ENCODE measurements at regions not wholly inside any gene's neighbourhood (a gene's known extent, or its start where the extent isn't known, plus 50 kb on each side); places are given as distances from the start of the nearest gene placed in this dataset.

DNA sequence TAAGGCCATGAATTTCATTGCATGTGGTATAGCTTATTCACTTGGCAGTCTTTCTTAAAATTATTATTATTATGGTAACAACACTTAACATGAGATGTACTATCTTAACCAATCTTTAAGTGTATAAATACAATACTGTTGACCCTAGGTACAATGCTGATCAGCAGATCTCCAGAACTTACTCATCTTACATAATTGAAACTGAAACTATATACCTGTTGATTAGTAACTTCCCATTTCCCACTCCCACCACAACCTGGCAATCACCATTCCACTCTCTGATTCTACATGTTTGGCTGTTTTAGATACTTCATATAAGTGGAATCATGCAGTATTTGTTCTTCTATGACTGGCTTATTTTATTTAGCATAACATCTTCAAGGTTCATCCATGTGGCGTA is 150.2 kb upstream of the POU2AF2 start:
- DNase-seq: no peak

DNA sequence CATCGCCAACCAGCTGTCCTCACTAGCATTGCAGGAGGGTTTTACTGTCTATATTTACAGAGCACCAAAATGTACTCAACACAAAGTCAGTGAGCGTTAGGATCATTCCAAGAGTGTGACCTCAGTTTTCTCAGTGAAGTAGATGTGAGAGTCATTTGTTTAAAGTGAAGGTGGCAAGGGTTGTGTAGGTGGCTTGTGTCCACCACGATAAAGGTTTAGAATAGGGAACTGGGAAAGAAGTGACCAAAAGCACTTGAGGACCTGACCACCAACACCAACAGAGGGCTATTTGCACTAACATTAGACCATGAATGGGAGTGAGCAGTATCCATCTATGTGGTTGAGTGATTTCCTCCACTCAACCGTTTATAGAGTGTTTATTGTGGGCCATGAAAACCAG is 152.5 kb upstream of the POU2AF2 start:
- no peak for DNase-seq

GRCh38 chr11:111091321-111091938 is 154.1 kb upstream of the POU2AF2 start:
- DNase-seq: no peak

GRCh38 chr11:111089759-111090158 is 155.8 kb upstream of the POU2AF2 start:
- no peak for DNase-seq

DNA sequence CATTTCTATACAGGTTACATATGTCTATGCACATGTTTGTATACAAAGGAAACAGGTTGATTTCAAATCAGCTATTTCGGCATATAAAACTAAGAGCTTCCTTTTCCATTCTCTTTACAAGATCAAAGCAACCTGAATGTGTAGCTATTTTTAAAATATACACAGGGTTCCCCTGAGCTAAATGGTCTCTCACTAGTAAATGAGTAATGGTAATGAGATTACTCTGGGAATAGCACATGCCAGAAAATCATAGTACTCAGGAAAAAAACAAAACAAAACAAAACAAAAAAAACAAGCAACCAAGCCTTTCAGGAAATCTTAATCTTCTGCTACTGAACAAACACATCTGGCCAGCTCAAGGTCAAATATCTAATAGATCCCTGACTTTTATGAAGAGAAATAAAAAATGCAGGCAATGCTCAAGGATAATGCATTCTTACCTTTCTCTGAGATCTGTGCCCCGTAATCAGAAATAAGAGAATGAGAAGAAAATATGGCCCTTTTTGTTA is 156.6 kb upstream of the POU2AF2 start:
- DNase-seq: no peak

GRCh38 chr11:111086058-111086457 is 159.5 kb upstream of the POU2AF2 start:
- no peak for DNase-seq

DNA sequence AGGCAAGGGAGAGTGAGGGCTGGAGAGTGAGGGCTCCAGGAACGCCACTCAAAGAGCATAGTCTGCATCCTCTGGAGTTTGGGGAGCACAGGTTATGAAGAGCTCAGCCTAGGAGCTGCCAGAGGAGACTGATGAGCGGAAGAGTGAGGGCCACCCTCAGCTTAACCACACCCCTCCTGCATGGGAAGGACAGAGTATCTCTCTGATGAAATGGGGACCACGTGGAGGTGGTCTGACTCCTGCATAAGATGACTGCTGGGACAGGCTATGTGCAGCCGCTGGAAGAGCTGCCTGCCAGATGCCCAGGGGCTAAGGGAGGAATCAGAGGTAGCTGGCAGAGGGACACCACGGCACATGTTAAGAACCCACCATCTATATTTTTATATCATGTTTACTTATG is 162.9 kb upstream of the POU2AF2 start:
- DNase-seq: no peak

GRCh38 chr11:111081021-111081511 is 164.5 kb upstream of the POU2AF2 start:
- DNase-seq: peak in 11 of 51 donors; percentile 5 to 61 (median 14)

DNA sequence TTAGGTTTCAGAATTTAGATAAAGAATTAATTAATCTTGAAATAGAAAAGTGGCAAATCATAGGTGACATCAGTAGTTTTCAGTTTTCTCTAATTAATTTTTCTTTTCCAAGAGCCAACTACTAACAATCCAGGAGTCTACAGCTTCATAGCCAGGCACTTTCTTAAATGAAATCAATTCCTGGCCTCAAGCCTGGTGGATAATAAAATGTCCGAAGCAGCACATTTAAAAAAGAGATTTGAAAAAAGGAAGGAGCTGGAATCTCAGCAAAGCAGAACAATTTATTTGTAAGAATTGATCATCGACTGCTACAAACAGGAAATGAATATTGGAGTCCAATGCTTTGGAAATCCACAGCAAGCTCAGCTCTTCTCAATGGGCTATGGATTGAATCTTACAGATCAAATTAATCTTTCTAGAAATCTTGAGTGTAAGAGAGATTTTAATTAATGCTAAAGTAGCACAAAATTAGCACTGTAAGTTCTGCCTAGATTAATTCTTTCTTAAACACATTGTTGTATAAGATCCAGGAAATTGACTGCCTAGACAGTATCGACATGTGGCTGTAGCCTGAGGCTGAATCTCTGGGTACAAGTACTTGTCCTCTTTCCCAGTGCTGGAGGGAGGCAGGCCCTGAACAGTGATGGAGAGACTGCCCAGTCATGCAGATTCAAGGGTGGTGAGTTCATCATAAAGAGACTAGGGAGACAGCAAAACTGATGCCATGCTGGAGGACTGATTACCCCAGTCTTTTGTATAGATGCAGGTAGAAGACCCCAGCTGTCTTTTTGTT is 167.8 kb upstream of the POU2AF2 start:
- no peak for DNase-seq

DNA sequence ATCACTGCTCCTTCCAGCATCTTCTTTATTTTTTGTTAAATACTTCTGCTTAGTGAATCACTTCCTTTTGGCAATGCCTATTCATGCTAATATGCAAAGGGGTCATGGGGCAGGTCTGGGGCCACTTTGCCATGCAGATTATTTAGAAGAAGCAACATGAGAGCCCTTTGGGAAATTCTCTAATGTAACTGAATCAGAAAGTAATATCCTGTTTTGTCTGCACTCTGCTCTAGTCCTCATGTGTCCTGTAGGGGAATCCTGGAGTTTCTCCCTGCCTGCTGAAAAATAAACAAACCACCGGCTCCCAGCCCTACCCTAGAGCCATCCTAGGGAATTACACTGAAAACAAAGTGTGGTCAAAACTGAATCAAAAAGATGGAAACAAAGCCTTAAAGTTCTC is 176.5 kb upstream of the POU2AF2 start:
- DNase-seq: no peak

GRCh38 chr11:111067994-111068393 is 177.5 kb upstream of the POU2AF2 start:
- no peak for DNase-seq

GRCh38 chr11:111066846-111067245 is 178.7 kb upstream of the POU2AF2 start:
- DNase-seq: no peak

DNA sequence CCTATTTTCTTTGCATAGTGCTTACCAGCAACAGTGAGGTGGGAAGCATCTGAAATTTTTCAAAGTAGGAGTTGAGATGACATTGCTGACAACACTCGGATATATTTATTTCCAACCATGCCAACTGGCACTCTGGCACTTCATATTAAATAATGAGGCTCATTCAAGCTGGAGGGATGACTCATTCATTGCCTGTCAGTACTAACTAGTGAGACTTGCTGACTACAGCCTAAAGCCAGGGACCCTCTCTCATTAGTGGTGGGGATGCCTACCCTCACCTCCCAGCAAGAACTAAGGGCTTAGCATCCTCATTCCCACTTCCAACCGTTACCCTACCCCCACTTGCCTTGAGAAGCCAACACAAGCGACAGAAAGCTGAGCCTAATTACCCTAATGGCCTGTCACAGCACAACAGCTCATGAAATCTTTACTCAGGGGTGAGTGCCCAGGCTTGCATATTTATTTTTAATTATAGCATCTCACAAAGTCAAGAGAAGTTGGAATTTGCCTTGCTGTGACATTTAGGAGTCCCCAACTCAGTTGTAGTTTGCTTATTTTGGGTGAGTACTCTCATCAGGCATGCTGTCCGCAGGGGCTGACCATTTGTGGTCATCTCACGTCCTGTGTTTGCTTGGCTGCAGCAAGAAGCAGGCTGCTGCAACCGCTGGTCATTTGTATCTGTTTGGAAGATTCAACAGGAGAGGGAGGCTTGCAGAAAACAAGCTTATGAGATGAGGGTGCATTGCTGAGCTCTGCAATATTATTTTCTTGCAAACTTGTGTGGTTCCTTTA is 181.6 kb upstream of the POU2AF2 start:
- peak in 19 of 51 donors; percentile 4 to 64 (median 21) for DNase-seq

DNA sequence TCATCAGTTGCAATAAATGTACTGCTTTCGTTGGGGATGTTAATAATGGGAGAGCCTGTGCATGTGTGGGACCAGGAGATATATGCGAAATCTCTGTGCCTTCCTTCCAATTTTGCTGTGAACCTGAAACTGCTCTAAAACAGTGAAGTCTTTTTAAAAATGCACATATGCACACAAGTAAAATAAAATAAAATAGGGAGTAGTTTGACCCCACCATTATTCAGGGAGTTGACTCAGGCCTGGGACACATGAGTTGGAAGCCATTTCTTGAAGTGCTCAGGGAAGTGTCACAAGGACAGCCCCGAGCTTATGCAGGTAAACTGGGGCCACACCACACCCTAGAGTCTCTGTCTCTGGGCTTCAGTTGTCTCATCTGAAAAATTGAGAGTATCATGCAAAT is 183.1 kb upstream of the POU2AF2 start:
- no peak for DNase-seq

DNA sequence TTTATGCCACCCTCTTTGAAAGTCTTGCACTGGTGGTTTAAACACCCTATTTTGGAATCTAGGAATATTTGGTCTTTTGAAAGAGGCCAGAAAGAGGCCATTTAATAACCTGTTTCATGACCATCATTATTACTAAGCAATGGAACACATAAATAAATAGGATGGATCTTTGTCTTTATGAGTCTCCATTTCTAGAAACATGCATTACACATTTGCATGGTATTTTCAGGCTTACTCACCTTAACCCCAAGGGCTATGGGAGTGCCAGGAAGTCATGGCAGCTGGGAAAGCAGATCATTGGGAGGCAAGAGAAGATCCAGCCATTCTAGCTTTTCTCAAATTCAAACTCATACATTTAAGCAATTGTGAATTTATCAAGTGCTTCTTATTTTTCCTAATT is 185.8 kb upstream of the POU2AF2 start:
- no peak for DNase-seq

DNA sequence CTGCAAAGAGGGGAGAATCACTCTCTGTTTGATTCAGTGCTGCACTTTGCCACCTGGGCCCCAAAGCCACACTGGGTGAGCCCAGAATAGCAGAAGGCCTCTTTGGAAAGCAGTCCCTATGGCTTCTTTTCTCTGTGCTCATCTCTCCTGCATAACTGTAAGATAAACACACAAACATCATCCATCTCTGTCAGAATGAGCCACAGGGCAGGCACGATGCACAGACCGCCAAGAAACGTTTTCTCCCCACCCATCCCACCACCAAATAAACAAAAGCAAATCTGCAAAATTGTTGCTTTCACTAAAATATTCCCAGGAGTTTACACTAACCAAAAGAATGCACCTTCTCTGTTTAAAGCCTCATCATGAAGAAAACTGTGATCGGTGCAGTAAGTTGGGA is 196.4 kb upstream of the POU2AF2 start:
- DNase-seq: no peak

DNA sequence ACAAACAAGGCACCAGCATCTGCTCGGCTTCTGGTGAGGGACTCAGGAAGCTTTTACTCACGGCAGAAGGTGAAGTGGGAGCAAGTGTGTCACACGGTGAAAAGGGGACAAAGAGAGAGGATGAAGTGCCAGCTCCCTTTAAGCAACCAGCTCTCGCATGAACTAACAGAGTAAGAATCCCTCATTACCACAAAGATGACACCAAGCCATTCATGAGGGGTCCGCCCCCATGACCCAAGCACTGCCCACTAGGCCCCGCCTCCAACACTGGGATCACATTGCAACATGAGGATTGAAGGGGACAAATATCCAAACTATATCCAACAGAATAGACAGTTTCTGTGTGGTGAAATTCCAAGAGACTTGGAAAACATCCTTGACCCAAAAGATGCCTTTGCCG is 198.2 kb upstream of the POU2AF2 start:
- no peak for DNase-seq

DNA sequence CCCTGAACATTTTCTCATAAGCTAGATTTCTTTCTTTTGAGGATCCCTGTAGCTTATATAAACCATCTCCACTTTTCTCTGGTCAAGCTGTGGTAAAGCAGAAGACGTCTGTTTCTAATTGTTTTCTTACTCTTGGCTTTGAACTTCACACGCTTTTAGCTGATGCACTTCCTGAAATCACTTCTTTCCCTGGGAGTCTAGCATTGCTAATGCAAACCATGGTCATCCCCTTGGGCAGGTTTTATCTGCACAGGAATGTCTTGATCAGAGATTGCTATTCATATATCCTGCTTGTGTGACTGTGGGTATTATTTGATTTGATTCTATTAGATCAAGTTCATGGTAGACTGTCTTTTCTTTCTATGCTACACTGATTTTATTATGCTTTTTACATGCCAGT is 199.2 kb upstream of the POU2AF2 start:
- DNase-seq: no peak

GRCh38 chr11:111045874-111046273 is 199.7 kb upstream of the POU2AF2 start:
- DNase-seq: no peak

GRCh38 chr11:111045407-111045803 is 200.1 kb upstream of the POU2AF2 start:
- DNase-seq: no peak

DNA sequence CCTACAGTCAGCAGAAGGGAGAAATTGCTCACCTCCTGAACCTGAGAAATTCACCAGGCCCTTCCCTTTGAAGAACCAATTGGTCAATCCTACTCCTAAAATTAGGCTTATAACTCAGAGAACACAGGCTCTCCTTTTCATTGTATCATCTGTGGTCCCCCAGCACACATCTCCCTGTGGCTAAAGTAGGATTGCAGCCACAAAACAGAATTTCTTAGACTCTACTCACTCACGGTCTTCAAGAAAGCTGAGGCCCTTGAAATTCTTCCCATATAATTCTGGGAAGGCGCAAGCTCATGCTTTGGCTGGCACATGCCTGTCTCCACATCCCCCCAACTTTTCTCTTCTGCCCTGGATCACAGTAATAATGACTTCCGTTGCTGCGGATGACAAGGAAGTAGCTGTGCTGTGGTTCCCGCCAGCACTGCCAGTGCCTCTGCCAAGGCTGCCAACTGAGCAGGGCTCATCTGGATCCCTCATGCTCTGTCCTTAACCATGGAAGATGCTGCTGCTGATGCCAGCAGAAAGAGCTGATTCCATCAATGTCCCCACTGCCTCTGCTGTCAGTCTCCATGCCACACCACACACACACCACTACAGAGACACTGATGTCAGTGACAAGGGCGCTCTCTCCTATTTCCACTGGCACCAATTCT is 200.6 kb upstream of the POU2AF2 start:
- peak in 9 of 51 donors; percentile 1 to 8 (median 3) for DNase-seq

- DNase-seq: no peak
Measured at GRCh38 chr11:111039982-111040381, 205.5 kb upstream of the POU2AF2 start.

Data from hypothalamus (tissue), 51 donors.